Effector CD4-positive, alpha-beta T cell (primary cell): ENCODE measurements at regions not wholly inside any gene's neighbourhood (a gene's known extent, or its start where the extent isn't known, plus 50 kb on each side); places are given as distances from the start of the nearest gene placed in this dataset.

Experiments used
- DNase-seq: peaks from one replicate; pipeline ENCODE4 v3.0.0-alpha.2; 2020

DNA sequence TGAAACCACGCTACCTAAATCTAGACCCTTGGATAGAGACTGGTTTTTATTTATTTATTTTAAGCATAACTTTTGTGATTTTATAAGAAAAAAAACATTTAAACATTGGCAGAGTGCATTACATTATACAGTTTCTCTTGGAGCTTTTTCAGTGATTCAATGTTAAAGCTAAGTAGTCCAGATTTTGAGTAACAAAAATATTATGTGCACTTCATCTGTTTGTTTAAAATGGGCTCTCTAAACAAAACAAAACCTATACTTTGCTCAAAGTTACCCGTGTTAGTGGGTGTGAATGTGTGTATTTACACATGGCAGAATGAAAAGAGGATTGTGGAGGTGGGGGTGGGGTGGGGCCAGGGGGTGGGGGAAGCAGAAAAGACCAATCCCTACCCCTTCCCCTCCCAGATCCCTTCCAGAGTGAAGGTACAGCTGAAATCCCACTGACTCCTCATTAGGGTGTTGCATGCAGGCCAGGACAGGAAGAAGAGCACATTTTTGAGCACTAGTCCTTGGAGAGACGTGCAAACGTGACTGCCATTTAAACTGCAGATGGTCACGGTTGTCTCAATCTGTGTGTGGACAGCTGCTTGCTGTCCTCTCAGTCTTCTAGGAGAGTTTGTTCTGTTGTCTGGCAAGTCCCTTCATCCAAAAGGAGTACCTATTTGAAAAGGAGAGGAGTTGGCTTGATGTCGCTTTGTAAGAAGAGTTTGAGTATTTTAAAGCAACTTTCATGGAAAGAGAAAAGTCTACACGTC is 303.0 kb downstream of the ICOS start:
- DNase-seq: no peak

DNA sequence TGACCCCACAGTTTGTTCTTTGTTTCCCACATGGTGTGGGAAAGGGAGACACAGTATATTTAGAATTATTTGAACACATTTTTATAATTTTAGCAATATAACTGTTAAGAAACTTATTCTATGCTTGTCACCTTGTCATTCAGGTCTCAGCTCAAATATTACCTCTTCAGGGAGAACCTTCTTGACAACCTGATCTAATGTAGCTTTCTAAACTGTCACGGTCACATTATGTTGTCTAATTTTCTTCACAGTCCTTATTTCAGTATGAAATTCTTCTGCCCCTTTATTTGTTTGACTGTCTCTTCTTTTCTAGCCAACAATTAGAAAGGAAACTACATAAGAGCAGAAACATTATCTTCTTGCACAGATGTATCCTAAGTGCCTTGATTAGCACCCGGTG is 304.3 kb upstream of the PARD3B start:
- no peak for DNase-seq

DNA sequence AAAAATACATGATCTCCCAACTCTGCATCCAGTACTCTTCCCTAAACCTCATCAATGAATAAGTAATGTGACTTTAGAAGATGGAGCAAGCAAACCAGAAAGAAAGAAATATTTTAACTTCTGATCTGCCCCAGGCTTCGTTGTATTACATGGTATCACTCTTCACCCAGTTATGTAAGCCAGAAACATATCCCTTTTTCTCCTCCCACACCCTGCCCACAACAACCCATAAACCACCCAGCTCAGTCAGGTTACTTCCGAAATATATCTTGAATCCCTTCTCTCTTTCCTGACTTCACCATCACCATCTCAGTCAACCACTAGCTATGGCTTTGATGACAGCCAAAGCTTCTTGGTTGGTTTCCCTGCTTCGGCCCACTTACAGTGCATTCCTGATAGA is 295.8 kb upstream of the PARD3B start:
- no peak for DNase-seq

DNA sequence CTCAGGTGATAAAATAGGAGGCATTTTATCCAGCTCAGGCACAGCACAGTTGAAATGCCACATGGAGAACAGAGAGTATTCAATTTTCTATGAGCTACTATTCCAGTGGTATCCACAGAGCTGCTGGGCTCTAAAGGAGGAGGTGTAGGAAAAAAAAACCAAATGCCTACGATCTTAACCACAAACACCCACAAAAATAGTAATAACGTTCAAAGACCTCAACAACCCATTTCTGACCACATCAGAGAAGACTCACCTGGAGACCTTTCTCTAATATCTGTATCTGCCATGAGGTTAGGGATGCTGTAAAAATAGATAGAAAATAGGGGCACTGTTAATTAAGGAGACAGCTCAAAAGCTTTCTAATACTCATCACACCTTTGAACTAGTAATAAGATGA is 294.6 kb upstream of the PARD3B start:
- DNase-seq: no peak

DNA sequence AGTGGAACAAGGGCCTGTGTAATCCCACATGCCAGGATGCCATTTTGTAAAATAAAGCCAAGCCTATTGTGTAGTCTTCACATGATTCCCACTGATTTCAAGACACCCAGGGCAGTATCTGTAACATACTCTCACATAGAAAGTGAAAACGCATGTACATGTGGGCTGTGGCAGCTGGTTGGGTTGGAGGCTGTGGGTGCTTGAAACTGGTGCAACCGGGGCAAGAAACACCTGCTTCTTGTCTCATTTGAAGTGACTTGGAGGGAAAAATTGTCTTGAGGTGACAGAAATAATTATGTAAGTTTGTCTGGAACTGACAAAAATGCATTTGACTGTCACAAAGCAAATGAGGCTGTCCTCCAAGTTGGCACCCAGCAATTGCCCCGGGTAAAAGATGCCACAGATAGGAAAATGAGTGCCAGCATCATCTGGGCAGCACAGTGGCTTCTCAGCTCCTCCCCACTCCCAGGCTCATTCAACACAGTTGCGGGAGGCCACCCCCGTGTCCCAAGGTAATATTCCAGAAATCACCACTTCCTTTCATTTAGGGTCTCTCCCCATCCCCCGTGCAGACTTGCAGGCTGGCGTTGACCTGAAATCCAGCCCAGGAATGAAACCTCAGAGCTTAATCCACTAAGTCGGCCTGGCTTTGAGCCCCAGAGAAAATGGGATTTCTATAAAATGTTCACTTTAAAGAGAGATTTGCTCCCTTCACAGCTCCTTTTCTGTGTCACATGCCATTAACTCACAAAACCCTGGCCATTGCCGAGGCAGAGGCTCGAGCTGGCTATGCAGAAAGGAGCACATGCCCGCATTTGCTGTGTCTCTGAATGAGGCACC is 293.9 kb upstream of the PARD3B start:
- DNase-seq: no peak

DNA sequence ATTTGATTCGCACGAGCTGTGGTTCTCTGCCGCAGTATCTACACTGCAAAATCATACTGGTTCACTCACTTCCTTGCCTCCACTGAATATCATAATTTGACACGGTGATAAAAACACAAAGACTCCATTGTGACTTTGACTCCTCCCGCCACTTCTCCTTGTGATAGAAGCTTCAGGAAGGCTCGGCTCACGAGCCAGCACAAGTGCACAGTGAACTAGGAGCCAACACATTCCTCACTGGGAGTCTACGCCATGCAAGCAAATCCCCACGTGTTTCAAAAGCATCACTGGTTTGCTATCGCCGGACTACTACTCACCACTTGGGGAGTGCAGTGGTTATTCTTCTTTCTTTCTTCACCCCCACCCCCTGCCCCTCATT is 293.3 kb upstream of the PARD3B start:
- DNase-seq: no peak

DNA sequence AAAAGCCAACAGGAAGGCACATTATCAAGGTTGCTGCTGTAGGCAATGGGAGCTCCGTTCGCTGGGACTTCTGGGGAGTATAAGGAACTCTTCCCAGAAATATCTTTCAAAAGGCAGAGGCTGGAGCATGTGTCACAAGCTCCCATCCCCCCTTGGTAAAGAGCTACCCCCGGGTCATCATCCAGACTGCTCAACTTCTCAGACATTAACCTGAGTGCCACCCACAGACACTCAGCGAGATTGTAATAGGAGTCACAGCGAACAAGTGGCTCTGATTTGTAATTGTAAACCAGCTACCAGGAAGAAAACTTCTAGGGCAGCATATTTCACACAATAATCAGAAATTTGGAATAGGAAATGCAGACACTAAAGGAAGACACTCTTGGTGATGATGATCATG is 290.2 kb upstream of the PARD3B start:
- no peak for DNase-seq

DNA sequence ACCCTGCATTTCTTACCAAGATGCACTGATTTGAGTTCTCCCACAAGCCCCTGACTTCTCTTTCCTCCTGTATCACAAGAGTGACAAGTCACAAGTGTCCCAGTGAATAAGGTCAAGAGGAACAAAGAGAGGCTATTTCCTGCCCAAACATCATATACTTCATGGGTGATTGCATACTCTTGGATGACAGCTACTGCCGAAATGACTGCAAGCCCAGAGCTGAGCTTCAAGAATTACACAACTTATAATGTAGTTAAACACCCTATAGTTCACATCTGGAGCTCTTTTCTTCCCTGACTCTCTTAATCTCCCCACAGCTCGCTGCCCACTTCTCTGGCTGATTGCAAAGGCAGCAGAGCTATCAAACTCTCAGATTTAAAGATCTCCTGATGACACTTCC is 289.7 kb upstream of the PARD3B start:
- DNase-seq: no peak

DNA sequence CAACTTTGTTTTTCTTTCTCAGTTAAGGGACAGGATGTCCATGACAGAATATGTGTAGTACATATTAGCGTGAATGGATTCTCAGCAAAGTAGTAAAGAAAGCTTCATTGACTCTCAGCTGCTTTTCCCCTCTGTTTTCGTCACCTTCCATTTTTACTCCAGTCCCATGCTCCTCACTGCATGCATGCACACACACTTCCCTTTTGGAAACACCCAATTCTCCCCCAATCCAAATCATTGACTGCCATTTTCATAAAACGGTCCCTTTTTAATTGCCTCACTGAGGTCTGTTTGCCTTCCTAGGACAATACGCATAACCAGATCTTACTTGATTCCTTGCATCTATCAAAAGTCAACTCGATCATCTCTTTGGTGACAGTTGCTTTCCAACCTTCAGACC is 287.5 kb upstream of the PARD3B start:
- no peak for DNase-seq

DNA sequence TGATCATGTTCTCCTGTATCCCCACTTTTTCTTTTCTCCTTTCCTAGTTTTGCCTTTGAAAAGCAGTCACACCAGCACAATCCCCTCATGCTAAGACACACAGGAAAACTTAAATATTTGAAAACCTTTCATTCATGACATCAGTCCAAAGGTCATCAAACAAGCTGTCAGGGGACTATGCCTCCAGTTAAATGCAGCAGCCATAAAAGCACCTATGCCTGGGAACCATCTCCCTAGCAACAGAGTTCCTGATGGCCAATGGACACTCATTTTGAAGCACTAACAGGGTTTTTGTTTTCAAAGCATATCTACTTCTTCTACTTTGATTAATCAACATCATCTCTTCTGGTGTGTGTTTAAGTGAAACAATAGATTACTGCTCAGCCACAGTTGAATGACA is 286.4 kb upstream of the PARD3B start:
- no peak for DNase-seq

DNA sequence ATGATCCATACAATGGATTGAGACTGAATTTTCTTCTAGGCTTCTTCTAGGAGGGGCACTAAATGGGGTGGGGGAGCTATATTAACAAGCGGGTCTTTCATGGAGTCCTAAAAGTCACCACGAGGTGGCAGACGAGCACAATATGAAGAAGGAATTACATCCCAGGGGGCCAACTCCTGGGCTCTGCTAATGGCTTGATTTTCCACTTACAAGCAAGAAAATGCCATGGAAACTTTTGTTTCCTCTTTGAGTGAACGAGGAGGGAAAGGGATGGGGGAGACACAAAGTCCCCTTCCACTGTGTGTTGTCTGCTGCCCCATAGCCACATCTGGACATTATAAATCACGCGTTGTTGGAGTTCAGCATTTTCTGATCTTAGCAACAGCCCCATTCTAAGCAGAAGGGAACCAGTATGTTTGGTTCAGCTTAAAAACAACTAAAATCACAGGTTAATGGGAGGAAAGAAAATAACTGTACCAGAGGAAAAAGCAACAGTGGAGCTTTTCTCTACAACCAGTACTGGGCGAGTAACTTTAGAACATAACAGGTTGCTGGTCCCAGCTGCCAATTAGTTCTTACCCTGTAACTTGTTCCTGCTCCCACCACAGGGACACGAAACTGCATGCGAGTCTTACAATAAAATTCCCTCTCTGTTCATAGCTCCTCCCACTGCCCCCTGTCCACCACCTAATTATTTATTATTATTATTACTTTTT is 285.0 kb upstream of the PARD3B start:
- peak; percentile 19 for DNase-seq

DNA sequence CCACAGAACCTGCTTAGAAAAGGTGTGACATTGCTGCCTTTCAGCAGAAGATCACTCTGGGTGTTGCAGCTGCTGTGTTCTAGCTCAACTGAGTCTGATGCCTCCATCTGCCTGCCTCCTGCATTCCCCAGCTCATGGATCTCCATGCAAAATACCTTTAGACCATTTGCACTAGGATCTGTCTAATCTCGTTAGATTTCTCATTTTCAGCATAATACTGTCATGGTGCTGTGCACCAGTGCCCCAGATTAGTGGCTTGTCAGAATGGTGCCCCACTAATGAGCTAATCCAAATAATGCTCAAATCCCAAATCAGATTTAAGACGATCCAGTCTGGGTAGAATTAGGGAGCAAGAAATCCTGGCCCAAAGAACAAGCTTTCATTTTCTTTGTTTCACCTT is 284.4 kb upstream of the PARD3B start:
- DNase-seq: no peak

DNA sequence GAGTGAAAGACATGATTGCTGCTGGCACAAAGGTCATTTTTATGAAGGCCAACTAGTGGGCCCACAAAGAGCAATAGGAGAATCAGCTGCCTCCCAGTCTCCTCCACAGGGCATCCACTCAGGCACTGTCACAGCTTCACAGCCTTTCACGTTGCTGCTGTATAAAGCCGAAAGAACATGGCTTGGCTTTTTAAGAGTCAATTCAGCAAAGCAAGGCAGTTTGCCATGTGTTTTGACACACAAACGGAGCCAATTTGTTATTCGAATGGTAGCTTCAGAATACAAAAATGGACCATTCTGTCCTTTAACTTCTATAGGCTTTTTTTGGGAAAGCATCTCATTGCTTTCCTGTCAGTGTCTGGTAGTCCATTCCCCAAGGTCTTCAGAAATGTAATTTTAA is 283.4 kb upstream of the PARD3B start:
- DNase-seq: no peak

DNA sequence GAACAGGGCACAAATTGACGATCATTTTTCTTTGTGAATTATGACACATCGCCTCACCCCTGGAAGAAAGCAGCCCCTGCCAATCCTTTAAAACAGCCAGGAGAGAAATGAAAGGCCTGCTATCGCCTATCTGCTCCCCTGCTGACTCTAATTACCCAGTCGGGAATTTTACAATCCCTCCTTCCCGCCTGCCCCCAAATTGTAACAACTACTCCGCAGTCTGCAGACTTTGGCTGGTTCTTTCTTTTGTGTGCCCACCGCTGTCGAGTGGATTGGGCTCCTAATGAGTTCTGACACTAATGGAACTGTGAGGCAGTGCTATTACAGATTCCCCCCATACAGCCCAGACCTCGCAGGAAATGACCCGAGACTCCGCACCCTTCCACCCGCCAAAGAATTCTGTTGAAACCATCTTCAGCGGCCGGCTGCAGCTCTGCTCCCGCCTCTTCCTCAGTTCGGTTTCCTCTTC is 281.2 kb upstream of the PARD3B start:
- no peak for DNase-seq

DNA sequence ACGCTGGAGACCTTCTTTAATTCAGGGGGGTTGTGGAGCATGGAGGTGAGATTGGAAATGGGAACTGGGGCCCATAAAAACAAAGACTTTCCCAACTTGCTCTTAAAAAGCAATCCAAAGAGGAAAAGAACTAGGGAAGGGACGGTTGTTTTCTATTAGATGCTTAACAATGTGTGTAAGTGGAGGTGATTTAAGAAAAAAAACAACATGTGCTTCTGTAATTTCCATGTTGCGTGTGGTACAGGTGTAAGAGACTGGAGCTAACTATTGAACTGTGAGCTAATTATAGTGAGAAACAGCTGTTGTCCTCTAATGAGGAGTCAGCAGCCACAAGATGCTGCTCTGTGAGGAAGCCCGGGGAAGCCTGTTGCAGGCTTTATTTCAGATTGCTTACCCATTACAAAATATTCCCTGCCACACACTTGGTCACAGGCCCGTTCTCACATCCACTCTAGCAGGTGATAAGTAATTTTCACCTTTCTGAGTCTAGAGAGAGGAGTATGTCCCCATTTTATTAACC is 280.6 kb upstream of the PARD3B start:
- no peak for DNase-seq

DNA sequence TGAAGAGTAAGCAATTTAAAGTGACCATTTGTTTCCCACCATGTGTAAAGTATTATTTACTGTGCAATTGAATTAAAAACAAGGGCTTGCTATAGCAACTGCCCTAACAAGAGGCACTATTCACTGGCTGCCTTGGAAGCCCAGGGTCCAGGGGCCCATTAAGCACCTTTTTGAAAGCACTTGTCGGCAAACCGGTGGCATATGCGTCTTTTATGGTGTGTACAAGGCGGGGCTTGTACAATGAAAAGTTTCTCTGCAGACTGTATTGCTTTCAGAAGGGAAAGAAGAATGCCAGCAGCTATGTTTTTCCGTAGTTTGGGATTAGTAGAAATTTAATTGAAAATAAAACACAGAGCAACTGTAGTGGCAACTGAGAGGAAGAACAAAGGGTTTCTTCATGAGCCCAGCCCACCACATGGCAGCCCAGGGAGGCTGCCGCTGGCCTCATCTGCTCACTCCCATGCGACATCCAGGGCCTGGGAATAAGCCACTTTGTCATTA is 279.5 kb upstream of the PARD3B start:
- DNase-seq: no peak

DNA sequence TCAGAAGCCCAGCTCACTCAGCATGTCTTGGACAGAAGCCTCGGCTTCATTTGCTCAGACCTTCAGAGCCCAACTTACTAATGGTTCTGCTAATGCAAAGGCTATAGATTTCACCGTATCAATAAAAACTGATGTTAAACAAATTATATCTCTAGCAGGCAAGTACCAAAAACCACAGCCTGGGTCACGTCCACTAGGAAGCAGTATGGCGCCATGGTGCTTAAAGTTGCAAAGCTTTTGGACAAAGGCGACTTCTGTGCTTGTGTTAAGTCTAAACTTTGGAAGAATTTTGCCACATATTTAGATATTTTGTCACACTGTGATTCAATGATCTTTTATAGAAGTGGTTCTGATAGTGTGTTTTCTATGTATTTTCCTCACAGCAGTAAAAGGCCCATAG is 276.8 kb upstream of the PARD3B start:
- DNase-seq: no peak

DNA sequence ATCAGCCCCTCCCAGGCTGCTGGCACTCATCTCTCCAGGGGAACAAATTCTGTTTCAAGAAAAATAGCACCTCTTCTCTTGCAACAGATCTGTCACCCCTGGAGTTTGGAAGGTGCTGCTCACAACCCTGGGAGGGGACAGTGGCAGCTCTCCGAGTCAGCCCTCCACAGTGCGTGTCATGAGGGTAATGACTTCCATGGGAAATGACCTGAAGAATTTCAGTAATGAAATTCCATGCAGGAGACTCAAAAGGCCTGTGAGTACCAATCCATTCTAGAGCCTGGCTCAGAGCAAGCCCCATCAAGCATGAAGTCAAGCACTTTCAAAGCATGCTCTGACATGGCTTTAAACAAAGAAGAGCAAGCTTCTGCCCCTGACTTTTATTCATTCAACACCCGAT is 276.3 kb upstream of the PARD3B start:
- DNase-seq: no peak

DNA sequence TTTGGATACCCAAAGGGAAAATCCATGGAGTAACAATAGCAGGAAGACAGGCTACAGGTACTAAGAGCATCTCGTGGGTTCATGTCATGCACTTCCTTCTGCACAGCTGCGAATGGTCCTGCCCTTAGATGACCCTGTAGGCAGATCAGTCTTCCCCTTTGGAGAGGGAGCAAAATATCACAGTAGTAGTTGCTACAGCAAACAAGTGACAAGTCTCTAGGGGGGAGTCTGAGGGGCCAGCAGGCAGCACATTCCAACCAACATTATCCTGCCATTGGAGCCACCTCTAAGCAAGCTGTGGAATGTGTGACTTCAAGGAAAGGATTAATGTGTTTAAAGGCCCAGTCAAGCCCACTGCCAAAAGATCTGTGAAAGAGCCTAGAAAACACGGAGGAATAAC is 273.2 kb upstream of the PARD3B start:
- no peak for DNase-seq

DNA sequence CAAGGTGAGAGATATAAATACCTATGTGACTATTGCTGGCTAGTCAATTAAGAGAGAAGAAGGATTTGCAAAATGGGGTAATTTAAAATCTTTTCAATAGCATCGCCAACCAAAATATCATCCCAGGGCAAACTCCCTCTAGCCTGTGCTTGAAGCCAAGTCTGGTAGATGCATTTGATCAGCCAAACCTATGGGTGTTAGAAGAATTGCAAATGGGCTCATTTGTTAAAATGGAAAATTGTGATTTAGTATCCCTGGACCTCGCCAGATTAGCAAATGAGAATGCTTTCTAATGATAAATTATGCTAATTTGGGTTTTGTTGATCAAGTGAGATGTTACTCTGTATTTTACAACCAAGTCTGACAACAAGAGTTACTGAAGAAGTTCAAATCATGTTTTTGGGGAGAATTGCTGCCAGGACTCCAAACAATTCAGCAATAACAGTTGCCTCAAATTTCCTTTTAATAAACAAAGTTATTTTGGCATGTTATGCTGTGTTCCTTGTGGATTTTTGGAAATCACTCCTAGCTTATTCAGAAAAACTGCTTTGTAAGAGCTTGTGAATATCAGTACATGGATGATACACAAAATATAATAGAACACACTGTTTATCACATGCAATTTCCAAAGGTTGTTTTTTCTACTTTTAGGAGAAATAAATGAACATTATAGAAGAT is 272.5 kb upstream of the PARD3B start:
- DNase-seq: no peak

DNA sequence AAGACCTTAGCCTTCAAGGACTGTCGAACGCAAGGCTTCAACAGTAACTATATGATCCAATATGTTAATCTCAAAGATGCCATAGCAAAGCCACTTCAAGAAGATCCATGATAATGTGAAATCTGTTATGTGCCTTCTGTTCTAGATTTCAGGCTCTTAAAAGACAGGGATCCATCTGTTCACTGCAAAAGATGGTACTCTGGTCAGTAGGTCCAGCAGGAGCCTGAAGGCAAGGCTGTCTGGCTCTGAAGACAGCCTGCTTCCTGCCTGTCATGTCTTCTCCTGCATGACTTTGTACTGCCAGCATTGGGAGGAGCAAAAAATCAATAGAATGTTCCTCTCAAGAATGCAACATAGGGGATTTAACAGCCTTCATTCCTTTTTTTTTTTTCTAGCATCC is 270.8 kb upstream of the PARD3B start:
- no peak for DNase-seq

DNA sequence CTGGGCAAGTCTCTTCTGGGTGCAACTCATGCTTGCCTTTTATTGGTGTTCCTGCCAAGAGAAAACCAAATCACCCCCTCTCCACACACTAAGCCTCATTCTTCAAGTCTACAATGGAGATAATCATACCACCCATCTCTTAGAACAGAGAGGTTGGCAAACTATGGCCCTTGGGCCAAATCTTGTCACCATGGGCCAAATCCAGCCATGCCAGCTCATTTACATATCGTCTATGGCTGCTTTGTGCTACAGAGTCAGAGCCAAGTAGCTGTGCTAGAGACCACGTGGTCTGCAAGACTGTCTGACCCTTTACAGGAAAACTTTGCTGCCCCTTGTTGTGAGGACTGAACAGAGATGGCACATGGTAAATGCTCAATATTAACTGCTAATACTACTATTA is 270.3 kb upstream of the PARD3B start:
- DNase-seq: no peak

DNA sequence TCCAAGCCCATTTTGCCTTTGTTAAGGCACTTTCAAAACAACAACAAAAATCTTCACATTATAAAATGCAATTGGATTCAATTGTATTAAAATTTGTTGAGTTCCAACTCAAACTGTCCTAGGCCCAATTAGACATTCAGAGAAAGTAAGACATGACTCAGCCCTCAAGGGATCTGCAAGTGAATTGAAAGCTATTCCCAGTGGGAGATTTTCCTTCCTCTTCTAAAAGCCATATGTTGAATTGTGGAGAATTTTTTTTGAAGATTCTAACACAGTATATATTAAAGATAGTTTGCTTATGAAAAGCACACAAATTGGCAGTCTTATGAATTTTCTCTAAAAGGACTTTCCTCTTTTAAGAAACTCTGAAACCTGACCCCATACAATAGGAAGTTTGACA is 268.0 kb upstream of the PARD3B start:
- DNase-seq: no peak
